ENCODE measurements at regions not wholly inside any gene's neighbourhood (a gene's known extent, or its start where the extent isn't known, plus 50 kb on each side); places are given as distances from the start of the nearest gene placed in this dataset.

DNA sequence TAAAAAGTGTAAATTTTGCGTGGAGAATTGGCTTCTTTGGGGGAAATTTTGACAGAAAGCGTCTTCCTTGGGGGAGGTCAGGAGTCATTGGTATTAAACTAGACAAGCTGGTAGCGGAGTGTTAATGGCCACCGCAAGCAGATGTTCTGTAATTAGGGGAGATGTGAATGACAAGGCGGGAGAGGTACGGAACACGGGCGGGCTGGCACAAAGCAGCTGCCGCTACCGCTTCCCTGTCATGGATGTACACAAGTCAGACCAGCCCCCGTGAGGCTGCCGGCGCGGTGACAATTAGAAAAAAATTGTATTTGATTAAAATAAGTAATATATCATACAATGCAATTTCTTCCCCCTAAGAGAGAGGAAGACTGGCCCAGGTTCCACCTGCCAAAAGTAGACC is 501.6 kb downstream of the VRK1 start:
- no peak for DNase-seq (ENCODE audit: low spot score)

GRCh38 chr14:97299661-97300060 is 502.5 kb downstream of the VRK1 start:
- peak; percentile 15 for DNase-seq (ENCODE audit: low spot score)

GRCh38 chr14:97301931-97302559 is 504.9 kb downstream of the VRK1 start:
- peak; percentile 18 for DNase-seq (ENCODE audit: low spot score)

GRCh38 chr14:97306133-97306759 is 509.1 kb downstream of the VRK1 start:
- no peak for DNase-seq (ENCODE audit: low spot score)

DNA sequence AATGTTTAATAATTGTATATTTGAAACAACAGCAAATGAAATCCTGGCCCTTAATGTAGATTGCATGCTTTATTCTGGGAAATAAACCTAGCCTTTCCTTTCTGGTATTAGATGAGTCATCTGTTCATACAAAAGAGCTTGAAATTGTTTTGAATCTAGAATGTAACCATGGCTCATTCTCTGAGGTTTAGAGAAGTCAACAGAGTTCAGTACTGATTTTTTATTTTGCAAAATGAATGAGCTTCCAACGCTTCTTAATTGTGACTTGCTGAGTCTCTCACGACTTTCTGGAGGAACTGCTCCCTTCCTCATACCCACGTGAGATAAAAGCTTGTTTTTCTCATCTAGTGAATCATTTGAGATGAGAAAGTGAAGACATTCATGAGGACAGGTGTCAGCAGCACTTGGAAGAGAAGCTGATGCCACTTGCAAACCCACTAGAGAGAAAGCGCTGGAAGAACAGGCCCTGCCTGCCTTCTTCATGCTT is 509.6 kb downstream of the VRK1 start:
- peak; percentile 38 for DNase-seq (ENCODE audit: low spot score)

- DNase-seq (ENCODE audit: low spot score): no peak
Measured at GRCh38 chr14:97311411-97311810, 514.2 kb downstream of the VRK1 start.

- DNase-seq (ENCODE audit: low spot score): no peak
Measured at GRCh38 chr14:97312910-97313309, 515.7 kb downstream of the VRK1 start.

DNA sequence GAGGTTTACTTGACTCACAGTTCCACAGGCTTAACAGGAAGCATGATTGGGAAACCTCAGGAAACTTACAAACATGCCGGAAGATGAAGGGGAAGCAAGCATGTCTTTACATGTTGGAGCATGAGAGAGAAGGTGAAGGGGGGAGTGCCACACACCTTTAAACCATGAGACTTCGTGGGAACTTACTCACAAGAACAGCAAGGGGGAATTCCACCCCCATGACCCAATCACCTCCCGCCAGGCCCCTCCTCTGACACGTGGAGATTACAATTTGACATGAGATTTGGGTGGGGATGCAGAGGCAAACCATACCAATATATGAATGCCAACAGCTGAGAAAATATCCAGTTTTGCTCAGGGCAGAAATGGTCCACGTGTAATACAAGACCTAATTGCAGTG is 518.6 kb downstream of the VRK1 start:
- DNase-seq (ENCODE audit: low spot score): no peak

DNA sequence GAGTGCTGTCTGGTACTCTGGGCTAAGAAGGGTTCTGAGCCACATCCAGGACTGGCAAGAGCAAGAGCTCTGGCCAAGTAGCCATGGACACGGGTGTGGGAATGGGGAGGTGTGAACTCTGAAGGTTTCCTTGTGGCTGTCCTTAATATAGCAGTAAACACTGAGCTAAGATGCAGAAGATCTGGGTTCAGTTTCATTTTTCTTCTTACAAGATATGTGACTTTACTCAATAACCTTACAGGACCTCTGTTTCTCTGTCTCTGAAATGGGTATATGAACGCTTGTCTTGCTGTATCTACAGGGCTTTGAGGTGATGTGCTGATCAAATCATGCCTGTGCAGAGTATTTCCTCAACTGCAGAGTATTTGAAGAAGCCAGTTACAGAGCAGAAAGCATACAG is 521.2 kb downstream of the VRK1 start:
- DNase-seq (ENCODE audit: low spot score): no peak

- DNase-seq (ENCODE audit: low spot score): no peak
Measured at GRCh38 chr14:97319691-97320090, 522.5 kb downstream of the VRK1 start.

GRCh38 chr14:97328743-97329142 is 531.6 kb downstream of the VRK1 start:
- no peak for DNase-seq (ENCODE audit: low spot score)

DNA sequence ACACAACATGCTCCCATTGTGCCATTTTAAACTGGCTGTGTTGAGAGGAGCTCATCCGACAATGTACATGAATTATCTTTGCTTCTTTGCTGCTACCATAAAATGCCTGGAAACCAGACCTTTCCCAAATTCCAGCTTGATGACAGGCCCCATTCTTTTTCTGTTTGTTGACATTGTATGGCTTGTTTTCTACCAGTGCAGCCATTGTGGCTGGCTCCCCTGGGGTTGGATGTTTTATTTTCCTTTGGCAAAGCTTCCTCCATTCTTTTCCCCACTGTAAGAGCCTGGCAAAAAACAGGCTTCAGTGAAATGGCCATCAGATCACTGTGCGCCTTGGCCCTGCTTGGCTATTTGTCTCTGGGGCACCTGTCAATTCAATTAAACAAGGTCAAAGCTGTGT is 532.5 kb downstream of the VRK1 start:
- no peak for DNase-seq (ENCODE audit: low spot score)

- DNase-seq (ENCODE audit: low spot score): no peak
Measured at GRCh38 chr14:97331058-97331457, 533.9 kb downstream of the VRK1 start.

- no peak for DNase-seq (ENCODE audit: low spot score)
Measured at GRCh38 chr14:97331526-97331925, 534.3 kb downstream of the VRK1 start.

DNA sequence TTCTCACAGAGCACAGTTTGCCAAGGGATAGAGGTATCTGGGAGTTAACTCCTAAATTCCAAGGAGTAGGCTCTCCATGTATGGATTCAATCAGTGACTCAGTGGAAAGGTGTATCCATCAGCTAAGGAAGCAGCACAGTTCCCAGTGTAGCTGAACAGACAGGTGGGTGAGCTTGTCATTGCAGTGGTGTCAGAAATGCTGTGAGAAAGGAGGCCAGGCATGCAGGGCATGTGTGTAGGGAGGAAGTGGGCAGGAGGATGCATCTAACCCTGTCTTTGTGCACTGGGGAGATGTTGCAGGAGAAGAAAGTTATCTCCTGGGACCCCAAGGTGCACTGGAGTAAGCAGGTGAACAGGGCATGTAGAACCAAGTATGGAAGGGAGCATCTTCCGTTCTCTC is 539.0 kb downstream of the VRK1 start:
- DNase-seq (ENCODE audit: low spot score): no peak

- DNase-seq (ENCODE audit: low spot score): no peak
Measured at GRCh38 chr14:97336816-97337215, 539.6 kb downstream of the VRK1 start.

GRCh38 chr14:97337267-97337666 is 540.1 kb downstream of the VRK1 start:
- no peak for DNase-seq (ENCODE audit: low spot score)

GRCh38 chr14:97337670-97338069 is 540.5 kb downstream of the VRK1 start:
- DNase-seq (ENCODE audit: low spot score): no peak

- no peak for DNase-seq (ENCODE audit: low spot score)
Measured at GRCh38 chr14:97344666-97345065, 547.5 kb downstream of the VRK1 start.

- DNase-seq (ENCODE audit: low spot score): no peak
Measured at GRCh38 chr14:97346675-97347074, 549.5 kb downstream of the VRK1 start.

GRCh38 chr14:97349463-97349862 is 552.3 kb downstream of the VRK1 start:
- no peak for DNase-seq (ENCODE audit: low spot score)

DNA sequence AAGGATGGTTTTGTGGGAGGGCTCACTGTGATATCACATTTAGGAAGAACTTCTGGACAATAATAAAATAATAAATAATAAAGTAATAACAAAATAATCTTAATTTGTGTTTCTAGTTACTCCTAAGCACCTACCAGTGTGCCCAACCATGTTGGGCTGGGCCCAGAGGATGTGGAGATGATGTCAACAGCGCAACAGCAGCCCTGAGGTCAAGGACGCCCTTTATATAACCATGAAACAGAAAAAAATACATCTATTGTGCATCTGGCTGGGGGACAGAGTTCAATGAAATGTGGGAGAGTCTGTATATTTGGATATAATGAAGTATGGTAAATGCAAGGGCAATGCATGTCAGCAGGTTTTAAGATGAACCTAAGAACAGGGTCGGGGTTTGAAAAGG is 552.8 kb downstream of the VRK1 start:
- DNase-seq (ENCODE audit: low spot score): no peak

DNA sequence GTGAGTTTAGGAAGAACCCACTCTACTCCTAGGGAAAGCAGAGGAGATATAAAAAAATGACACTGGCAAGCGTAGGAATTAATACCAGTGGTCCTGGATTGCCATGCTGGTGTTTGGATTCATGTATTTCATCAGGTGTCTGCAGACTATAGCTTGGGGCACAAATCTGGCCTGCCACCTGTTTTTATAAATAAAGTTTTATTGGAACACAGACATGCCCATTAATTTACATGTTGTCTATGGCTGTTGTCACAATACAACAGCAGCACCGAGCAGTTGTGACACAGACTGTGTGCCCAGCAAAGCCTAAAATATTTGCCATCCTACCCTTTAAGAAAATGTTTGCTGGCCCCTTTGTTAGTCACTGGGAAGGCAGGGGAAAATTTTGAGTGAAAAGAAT is 553.2 kb downstream of the VRK1 start:
- no peak for DNase-seq (ENCODE audit: low spot score)
